Mucosa of descending colon (tissue), 3 donors: ENCODE measurements at regions not wholly inside any gene's neighbourhood (a gene's known extent, or its start where the extent isn't known, plus 50 kb on each side); places are given as distances from the start of the nearest gene placed in this dataset.

Experiments used
- ATAC-seq: fragments of 200-7000 bp; cut with Tn5 transposase; one replicate; pipeline ENCODE4 v1.9.1; 2020; ENCODE audit warnings: mild to moderate bottlenecking, moderate library complexity
- DNase-seq, 3 donors: peaks; one replicate each; pipeline ENCODE4 v3.0.0-alpha.2; 2020
- H3K36me3 ChIP-seq: fragments of 200-600 bp; one replicate; pipeline ENCODE4 v1.8.0; 2021; ENCODE audit warnings: low read depth, mild to moderate bottlenecking
- H3K4me1 ChIP-seq: fragments of 200-600 bp; one replicate; pipeline ENCODE4 v1.8.0; 2021; ENCODE audit warnings: low read depth, mild to moderate bottlenecking
- H3K4me3 ChIP-seq: fragments of 200-600 bp; one replicate; pipeline ENCODE4 v1.8.0; 2021; ENCODE audit warnings: mild to moderate bottlenecking
- H3K9me3 ChIP-seq: fragments of 200-600 bp; one replicate; pipeline ENCODE4 v1.8.0; 2021; ENCODE audit warnings: mild to moderate bottlenecking
- CTCF ChIP-seq: fragments of 200-600 bp; IDR thresholded peaks from one replicate; pipeline ENCODE4 v1.8.0; 2022; ENCODE audit warnings: antibody characterized with exemption, mild to moderate bottlenecking
- intact Hi-C, 2 donors: fragments of 100-400 bp; cut with DNase I in 1 of 2; cut with micrococcal nuclease in 1 of 2; formaldehyde crosslinking; loops; one replicate each; pipeline versions ENCODE4 v1.11.0 to v1.11.1; 2022; cut with DNase I, micrococcal nuclease
- donor health status: DM: no; HTN: no; CAD: no; lungs with moderate emphysema.
- donor health status: DM: no; HTN: no; CAD: no.
- donor health status: DM: no; HTN: yes; CAD: no.

GRCh38 chr4:15361529-15361928 lies 66.3 kb upstream of the C1QTNF7 start:
- Histone ChIP-seq H3K4me3 (no peak overlapping the region), H3K9me3 (no peaks in the 10 kb centered on the region), H3K4me1 (no peaks in the 10 kb centered on the region), H3K36me3 (no peaks in the 10 kb centered on the region)
- no peak for DNase-seq
- TF ChIP-seq CTCF: no peak
- no peak for ATAC-seq
- intact Hi-C loops: no loop called here

GRCh38 chr4:15362541-15362940 lies 65.3 kb upstream of the C1QTNF7 start:
- Histone ChIP-seq H3K4me1 (no peaks in the 10 kb centered on the region), H3K4me3 (no peak overlapping the region), H3K36me3 (no peaks in the 10 kb centered on the region), H3K9me3 (no peaks in the 10 kb centered on the region)
- intact Hi-C loops: no loop called here
- no peak for ATAC-seq
- no peak for TF ChIP-seq CTCF
- no peak for DNase-seq

GRCh38 chr4:15364183-15364582 lies 63.6 kb upstream of the C1QTNF7 start:
- DNase-seq (no peak), ATAC-seq (no peak)
- intact Hi-C loops: no loop called here
- Histone ChIP-seq H3K4me1 (no peaks in the 10 kb centered on the region), H3K36me3 (no peaks in the 10 kb centered on the region), H3K9me3 (no peaks in the 10 kb centered on the region), H3K4me3 (no peak overlapping the region)
- TF ChIP-seq CTCF: no peak

- H3K9me3 ChIP-seq: no peaks in the 10 kb centered on the region
- intact Hi-C loops: no loop called here
- H3K4me1 ChIP-seq: no peaks in the 10 kb centered on the region
- H3K36me3 ChIP-seq: no peaks in the 10 kb centered on the region
- DNase-seq (no peak), ATAC-seq (no peak)
- no peak for TF ChIP-seq CTCF
- H3K4me3 ChIP-seq: no peak overlapping the region
These were observed 62.2 kb upstream of the C1QTNF7 start for GRCh38 chr4:15365641-15366040.

DNA sequence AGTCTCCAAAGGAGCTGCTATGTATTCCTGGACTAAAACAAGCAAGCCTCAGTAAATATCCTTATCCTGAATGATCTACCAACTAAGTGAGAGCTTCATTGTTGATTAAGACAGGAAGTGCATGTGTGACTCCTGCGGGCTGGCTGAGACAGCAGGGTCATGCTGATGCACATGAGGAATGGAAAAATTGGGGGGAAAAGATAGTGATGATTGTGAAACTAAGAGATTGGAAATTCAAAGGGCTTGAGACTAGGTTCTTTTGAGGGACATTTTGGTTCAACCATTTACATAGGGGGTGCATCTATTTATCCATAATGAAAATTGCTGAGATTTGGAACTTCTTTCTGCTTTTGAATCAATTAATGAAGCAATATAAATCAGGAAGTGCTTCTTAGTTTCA lies 61.1 kb upstream of the C1QTNF7 start:
- intact Hi-C loops: no loop called here
- no peak for TF ChIP-seq CTCF
- DNase-seq: no peak
- no peak for ATAC-seq
- Histone ChIP-seq H3K4me3 (no peak overlapping the region), H3K4me1 (no peaks in the 10 kb centered on the region), H3K9me3 (no peaks in the 10 kb centered on the region), H3K36me3 (no peaks in the 10 kb centered on the region)

DNA sequence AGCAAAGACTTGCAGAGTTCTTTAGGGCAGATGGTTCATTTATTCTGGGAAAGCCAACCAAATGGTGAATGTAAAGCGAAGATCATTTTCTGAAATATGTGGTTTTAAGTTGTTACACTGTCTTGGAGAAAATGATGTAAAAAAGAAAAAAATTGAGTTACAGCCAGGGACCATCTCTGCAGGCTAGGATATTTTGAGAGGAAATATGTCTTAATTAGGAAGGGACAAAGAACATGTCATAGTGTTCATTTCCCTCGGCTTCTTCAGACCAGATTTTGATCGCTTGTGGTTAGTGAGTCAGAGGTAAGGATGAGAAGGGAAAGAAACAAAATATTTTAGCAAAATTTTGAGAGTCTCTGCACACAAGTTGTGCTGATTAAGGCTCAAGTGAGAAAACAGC lies 59.0 kb upstream of the C1QTNF7 start:
- no peak for DNase-seq
- Histone ChIP-seq H3K36me3 (no peaks in the 10 kb centered on the region), H3K4me3 (no peak overlapping the region), H3K4me1 (no peaks in the 10 kb centered on the region), H3K9me3 (no peaks in the 10 kb centered on the region)
- no peak for TF ChIP-seq CTCF
- intact Hi-C loops: no loop called here
- no peak for ATAC-seq
